ENCODE measurements at regions not wholly inside any gene's neighbourhood (a gene's known extent, or its start where the extent isn't known, plus 50 kb on each side); places are given as distances from the start of the nearest gene placed in this dataset.
"Not testable (repeated sequence)": the region's sequence is repeated elsewhere in the genome, so short reads cannot be mapped to it uniquely, and the experiment has no call there.

- not testable (repeated sequence) for DNase-seq
These were observed 93.2 kb upstream of the GRIN2A start for GRCh38 chr16:10275214-10275996.

GRCh38 chr16:10277597-10277996, 95.4 kb upstream of the GRIN2A start:
- no peak for DNase-seq

GRCh38 chr16:10280262-10281170, 98.3 kb upstream of the GRIN2A start:
- no peak for DNase-seq

- DNase-seq: no peak
These were observed 100.1 kb upstream of the GRIN2A start for GRCh38 chr16:10282367-10282766.

GRCh38 chr16:10283246-10283645, 101.0 kb upstream of the GRIN2A start:
- not testable (repeated sequence) for DNase-seq

GRCh38 chr16:10290467-10291105, 95.3 kb upstream of the ATF7IP2 start:
- not testable (repeated sequence) for DNase-seq

- not testable (repeated sequence) for DNase-seq
These were observed 93.7 kb upstream of the ATF7IP2 start for GRCh38 chr16:10292197-10292596.

- not testable (repeated sequence) for DNase-seq
These were observed 92.9 kb upstream of the ATF7IP2 start for GRCh38 chr16:10292976-10293375.

- not testable (repeated sequence) for DNase-seq
These were observed 91.7 kb upstream of the ATF7IP2 start for GRCh38 chr16:10294153-10294552.

- DNase-seq: no peak
These were observed 88.9 kb upstream of the ATF7IP2 start for GRCh38 chr16:10296956-10297340.

GRCh38 chr16:10297341-10298006, 88.4 kb upstream of the ATF7IP2 start:
- no peak for DNase-seq

GRCh38 chr16:10300905-10301304, 85.0 kb upstream of the ATF7IP2 start:
- DNase-seq: no peak

- not testable (repeated sequence) for DNase-seq
These were observed 84.3 kb upstream of the ATF7IP2 start for GRCh38 chr16:10301547-10301946.

GRCh38 chr16:10305912-10306311, 79.9 kb upstream of the ATF7IP2 start:
- no peak for DNase-seq

- DNase-seq: no peak
These were observed 77.3 kb upstream of the ATF7IP2 start for GRCh38 chr16:10308305-10309193.

GRCh38 chr16:10309271-10309932, 76.5 kb upstream of the ATF7IP2 start:
- DNase-seq: no peak

- DNase-seq: no peak
These were observed 73.9 kb upstream of the ATF7IP2 start for GRCh38 chr16:10312008-10312407.

- DNase-seq: no peak
These were observed 72.8 kb upstream of the ATF7IP2 start for GRCh38 chr16:10312784-10313724.

- DNase-seq: no peak
These were observed 71.5 kb upstream of the ATF7IP2 start for GRCh38 chr16:10314317-10314716.

- no peak for DNase-seq
These were observed 71.0 kb upstream of the ATF7IP2 start for GRCh38 chr16:10314811-10315210.

Data from NCI-H1436 (cell line).